ENCODE measurements at regions not wholly inside any gene's neighbourhood (a gene's known extent, or its start where the extent isn't known, plus 50 kb on each side); places are given as distances from the start of the nearest gene placed in this dataset. TPM values are rescaled to one million over a fixed set of nuclear protein-coding genes. Genes with fewer than 3 reads are reported as not detected.

- Histone ChIP-seq H3K27me3 (replicated peaks in 1 of 4; ENCODE audit: control extremely low read depth in 1 of 4, control insufficient read depth in 3 of 4, insufficient read depth in 4 of 4, low read length in 3 of 4) (no peaks in the 10 kb centered on the region), H3K9me3 (ENCODE audit: control extremely low read depth in 1 of 3, control insufficient read depth in 2 of 3, insufficient read depth in 1 of 3, low read length in 2 of 3) (no peaks in the 10 kb centered on the region), H3K27ac (ENCODE audit: low read length in 2 of 2) (no peak overlapping the region), H3K9ac (ENCODE audit: low read length) (no peak overlapping the region), H4K20me1 (ENCODE audit: control insufficient read depth, insufficient read depth, low read length, poor library complexity, severe bottlenecking) (no peaks in the 10 kb centered on the region), H3K4me3 (ENCODE audit: control extremely low read depth in 1 of 5, extremely low read depth in 1 of 5, insufficient read depth in 1 of 5, low read depth in 2 of 5, low read length in 4 of 5) (no peak overlapping the region), H3K79me2 (ENCODE audit: control insufficient read depth, insufficient read depth, low read length) (no peaks in the 10 kb centered on the region), H3K4me2 (replicated peaks; ENCODE audit: low read depth, low read length, poor library complexity, severe bottlenecking) (no peak overlapping the region), H2AFZ (ENCODE audit: insufficient read depth, low read depth, low read length, poor library complexity, severe bottlenecking) (no peak overlapping the region), H3K4me1 (ENCODE audit: control insufficient read depth in 2 of 2, insufficient read depth in 2 of 2, low read length in 2 of 2) (no peaks in the 10 kb centered on the region), H3K36me3 (replicated peaks in 1 of 2; ENCODE audit: control extremely low read depth in 1 of 2, control insufficient read depth in 1 of 2, extremely low read depth in 1 of 2, insufficient read depth in 2 of 2, low read length in 1 of 2) (no peaks in the 10 kb centered on the region)
- TF ChIP-seq CTCF (IDR thresholded peaks at IDR 0.05) (no peak), EZH2 (IDR thresholded peaks at IDR 0.05; ENCODE audit: borderline replicate concordance, insufficient read depth, low read depth, low read length, poor library complexity, severe bottlenecking) (no peak)
- Mint-ChIP-seq H3K27ac (no peak overlapping the region), H3K9me3 (ENCODE audit: insufficient read depth) (peaks cover 4% of the 10 kb centered on the region), H3K4me1 (no peaks in the 10 kb centered on the region), H3K4me3 (no peak overlapping the region), H3K27me3 (no peaks in the 10 kb centered on the region)
- DNase-seq (no peak), ATAC-seq (ENCODE audit: low read depth) (no peak)
- intact Hi-C loops (cut with micrococcal nuclease) = no loop called here
- ChIA-PET CTCF (no interaction called here), POLR2A (no interaction called here)
- WGBS (ENCODE audit: insufficient coverage) = 100% methylated on average over 1 of the region's 3 CpGs
These were observed 56.9 kb upstream of the DCN start for GRCh38 chr12:91239481-91239880.

Small RNAs in the stretch of these regions (small RNA-seq; reads per million reads assigned to genes)
- gene AC090049.2 (ENCODE audit: insufficient read length, low read depth, low replicate concordance) = not detected
- gene RF02110 (ENCODE audit: insufficient read length, low read depth, low replicate concordance) = not detected
